ENCODE measurements at regions not wholly inside any gene's neighbourhood (a gene's known extent, or its start where the extent isn't known, plus 50 kb on each side); places are given as distances from the start of the nearest gene placed in this dataset.

DNA sequence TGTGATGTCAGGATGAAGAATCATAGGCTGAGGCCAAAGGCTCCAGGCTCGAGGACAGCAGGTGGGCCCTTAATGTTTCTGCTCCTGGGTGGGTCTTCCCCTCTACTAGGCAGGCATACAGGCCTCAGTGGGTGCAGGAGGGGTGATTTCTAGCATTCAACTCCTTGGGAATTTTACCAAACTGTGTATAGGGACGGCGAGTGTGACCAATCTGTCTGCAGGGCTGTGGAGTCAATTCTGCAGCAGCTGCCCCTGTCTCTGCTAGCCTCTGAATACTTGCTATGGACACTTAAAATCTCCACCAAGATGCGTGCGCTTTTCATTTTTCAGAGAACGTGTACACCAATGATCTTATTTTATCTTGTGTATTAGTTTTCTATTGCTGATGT is 115.5 kb downstream of the WDR11 start:
- H3K36me3 ChIP-seq (replicated peaks in 1 of 2; ENCODE audit: control extremely low read depth in 1 of 2, control insufficient read depth in 1 of 2, extremely low read depth in 1 of 2, insufficient read depth in 2 of 2, low read length in 1 of 2), result no peaks in the 10 kb centered on the region
- no peak overlapping the region for H3K4me2 ChIP-seq (replicated peaks; ENCODE audit: low read depth, low read length, poor library complexity, severe bottlenecking)
- peaks cover 0 to 4% (median 2%) of the 10 kb centered on the region in 4 experiments for H3K27me3 ChIP-seq (replicated peaks in 1 of 4; ENCODE audit: control extremely low read depth in 1 of 4, control insufficient read depth in 3 of 4, insufficient read depth in 4 of 4, low read length in 3 of 4)
- no peaks in the 10 kb centered on the region for H3K4me1 Mint-ChIP-seq
- no peak overlapping the region for H3K4me3 Mint-ChIP-seq
- peaks cover 0 to 5% (median 0%) of the 10 kb centered on the region in 3 donors for H3K9me3 ChIP-seq (ENCODE audit: control extremely low read depth in 1 of 3, control insufficient read depth in 2 of 3, insufficient read depth in 1 of 3, low read length in 2 of 3)
- no peaks in the 10 kb centered on the region for H4K20me1 ChIP-seq (ENCODE audit: control insufficient read depth, insufficient read depth, low read length, poor library complexity, severe bottlenecking)
- intact Hi-C loops (cut with micrococcal nuclease), result no loop called here
- peaks cover 39% of the 10 kb centered on the region for H3K27me3 Mint-ChIP-seq
- no peak overlapping the region for H3K4me3 ChIP-seq (ENCODE audit: control extremely low read depth in 1 of 5, extremely low read depth in 1 of 5, insufficient read depth in 1 of 5, low read depth in 2 of 5, low read length in 4 of 5)
- no peak for DNase-seq
- no peak overlapping the region for H3K27ac Mint-ChIP-seq
- H3K79me2 ChIP-seq (ENCODE audit: control insufficient read depth, insufficient read depth, low read length), result no peaks in the 10 kb centered on the region
- no peak overlapping the region for H3K9ac ChIP-seq (ENCODE audit: low read length)
- no peaks in the 10 kb centered on the region for H3K4me1 ChIP-seq (ENCODE audit: control insufficient read depth in 2 of 2, insufficient read depth in 2 of 2, low read length in 2 of 2)
- ChIA-PET POLR2A (no interaction called here), CTCF (no interaction called here)
- no peak overlapping the region for H3K27ac ChIP-seq (ENCODE audit: low read length in 2 of 2)
- no peak for ATAC-seq (ENCODE audit: low read depth)
- no peak overlapping the region for H2AFZ ChIP-seq (ENCODE audit: insufficient read depth, low read depth, low read length, poor library complexity, severe bottlenecking)
- WGBS (ENCODE audit: insufficient coverage), result 79% methylated on average over 3 of the region's 6 CpGs
- TF ChIP-seq, protein P1, sequence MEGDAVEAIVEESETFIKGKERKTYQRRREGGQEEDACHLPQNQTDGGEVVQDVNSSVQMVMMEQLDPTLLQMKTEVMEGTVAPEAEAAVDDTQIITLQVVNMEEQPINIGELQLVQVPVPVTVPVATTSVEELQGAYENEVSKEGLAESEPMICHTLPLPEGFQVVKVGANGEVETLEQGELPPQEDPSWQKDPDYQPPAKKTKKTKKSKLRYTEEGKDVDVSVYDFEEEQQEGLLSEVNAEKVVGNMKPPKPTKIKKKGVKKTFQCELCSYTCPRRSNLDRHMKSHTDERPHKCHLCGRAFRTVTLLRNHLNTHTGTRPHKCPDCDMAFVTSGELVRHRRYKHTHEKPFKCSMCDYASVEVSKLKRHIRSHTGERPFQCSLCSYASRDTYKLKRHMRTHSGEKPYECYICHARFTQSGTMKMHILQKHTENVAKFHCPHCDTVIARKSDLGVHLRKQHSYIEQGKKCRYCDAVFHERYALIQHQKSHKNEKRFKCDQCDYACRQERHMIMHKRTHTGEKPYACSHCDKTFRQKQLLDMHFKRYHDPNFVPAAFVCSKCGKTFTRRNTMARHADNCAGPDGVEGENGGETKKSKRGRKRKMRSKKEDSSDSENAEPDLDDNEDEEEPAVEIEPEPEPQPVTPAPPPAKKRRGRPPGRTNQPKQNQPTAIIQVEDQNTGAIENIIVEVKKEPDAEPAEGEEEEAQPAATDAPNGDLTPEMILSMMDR (IDR thresholded peaks at IDR 0.05), result no peak
- no peak for TF ChIP-seq EZH2 (IDR thresholded peaks at IDR 0.05; ENCODE audit: borderline replicate concordance, insufficient read depth, low read depth, low read length, poor library complexity, severe bottlenecking)
- H3K9me3 Mint-ChIP-seq (ENCODE audit: insufficient read depth), result no peaks in the 10 kb centered on the region

DNA sequence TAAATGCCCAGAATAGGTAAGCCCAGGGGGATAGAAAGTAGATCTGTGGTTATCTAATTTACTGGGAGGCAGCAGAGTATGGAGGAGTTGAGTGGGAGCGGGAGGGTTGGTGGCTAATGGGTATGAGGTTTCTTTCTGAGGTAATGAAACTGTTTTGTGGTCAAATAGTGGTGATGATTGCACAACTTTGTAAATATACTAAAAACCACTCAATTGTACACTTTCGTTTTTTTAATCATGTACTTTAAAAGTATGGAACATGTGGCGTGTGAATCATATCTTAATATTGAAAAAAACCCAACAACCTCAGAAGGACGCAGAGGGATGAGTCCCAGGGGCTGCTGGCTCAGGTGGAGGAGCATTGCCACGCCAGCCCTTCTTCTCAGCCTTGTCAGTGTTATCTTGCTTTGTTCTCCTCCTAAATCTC is 118.1 kb downstream of the WDR11 start:
- Histone ChIP-seq H3K4me3 (ENCODE audit: control extremely low read depth in 1 of 5, extremely low read depth in 1 of 5, insufficient read depth in 1 of 5, low read depth in 2 of 5, low read length in 4 of 5) (no peak overlapping the region), H3K9ac (ENCODE audit: low read length) (no peak overlapping the region), H3K27ac (ENCODE audit: low read length in 2 of 2) (no peak overlapping the region), H3K4me2 (replicated peaks; ENCODE audit: low read depth, low read length, poor library complexity, severe bottlenecking) (no peak overlapping the region), H4K20me1 (ENCODE audit: control insufficient read depth, insufficient read depth, low read length, poor library complexity, severe bottlenecking) (no peaks in the 10 kb centered on the region), H3K79me2 (ENCODE audit: control insufficient read depth, insufficient read depth, low read length) (no peaks in the 10 kb centered on the region), H3K9me3 (ENCODE audit: control extremely low read depth in 1 of 3, control insufficient read depth in 2 of 3, insufficient read depth in 1 of 3, low read length in 2 of 3) (peaks cover 0 to 5% (median 5%) of the 10 kb centered on the region in 3 donors), H2AFZ (ENCODE audit: insufficient read depth, low read depth, low read length, poor library complexity, severe bottlenecking) (no peak overlapping the region), H3K4me1 (ENCODE audit: control insufficient read depth in 2 of 2, insufficient read depth in 2 of 2, low read length in 2 of 2) (no peaks in the 10 kb centered on the region), H3K27me3 (replicated peaks in 1 of 4; ENCODE audit: control extremely low read depth in 1 of 4, control insufficient read depth in 3 of 4, insufficient read depth in 4 of 4, low read length in 3 of 4) (peaks cover 0 to 10% (median 5%) of the 10 kb centered on the region in 4 experiments), H3K36me3 (replicated peaks in 1 of 2; ENCODE audit: control extremely low read depth in 1 of 2, control insufficient read depth in 1 of 2, extremely low read depth in 1 of 2, insufficient read depth in 2 of 2, low read length in 1 of 2) (no peaks in the 10 kb centered on the region)
- no peak overlapping the region for H3K27ac Mint-ChIP-seq
- no peak for DNase-seq
- intact Hi-C loops (cut with micrococcal nuclease), result no loop called here
- peaks cover 6% of the 10 kb centered on the region for H3K9me3 Mint-ChIP-seq (ENCODE audit: insufficient read depth)
- POLR2A ChIA-PET, result no interaction called here
- CTCF ChIA-PET, result no interaction called here
- no peak overlapping the region for H3K4me3 Mint-ChIP-seq
- H3K27me3 Mint-ChIP-seq, result peaks cover 40% of the 10 kb centered on the region
- no CpG with 5 or more reads among the region's 5 CpGs for WGBS (ENCODE audit: insufficient coverage)
- no peak for ATAC-seq (ENCODE audit: low read depth)
- H3K4me1 Mint-ChIP-seq, result no peaks in the 10 kb centered on the region
- TF ChIP-seq EZH2 (IDR thresholded peaks at IDR 0.05; ENCODE audit: borderline replicate concordance, insufficient read depth, low read depth, low read length, poor library complexity, severe bottlenecking), result no peak
- TF ChIP-seq, protein P1 (IDR thresholded peaks at IDR 0.05), result no peak

All from B cell (primary cell).